ENCODE measurements at regions not wholly inside any gene's neighbourhood (a gene's known extent, or its start where the extent isn't known, plus 50 kb on each side); places are given as distances from the start of the nearest gene placed in this dataset.

DNA sequence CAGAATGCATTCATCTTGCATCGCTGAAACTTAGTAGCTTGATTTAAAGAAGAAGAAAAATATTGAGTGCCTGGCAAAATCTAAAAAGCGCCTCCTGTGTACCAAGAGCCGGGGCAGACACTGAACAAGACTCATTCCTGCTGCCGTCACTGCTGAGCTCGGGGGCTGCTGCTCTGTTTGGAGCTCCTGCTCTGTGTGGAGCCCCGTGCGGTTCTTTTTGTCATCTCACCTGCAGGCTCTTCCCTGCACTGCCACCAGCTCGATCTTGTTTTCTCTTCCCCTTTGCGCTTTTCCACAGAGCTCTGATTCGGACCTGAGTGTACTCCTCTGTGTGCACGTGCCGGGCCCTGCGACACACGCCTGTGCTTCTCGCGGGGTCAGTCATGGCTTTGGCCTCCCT, 462.1 kb upstream of the DPP6 start (continued):
- TF ChIP-seq ZNF678 (CRISPR knock-in tag; IDR thresholded peaks at IDR 0.05) = no peak

DNA sequence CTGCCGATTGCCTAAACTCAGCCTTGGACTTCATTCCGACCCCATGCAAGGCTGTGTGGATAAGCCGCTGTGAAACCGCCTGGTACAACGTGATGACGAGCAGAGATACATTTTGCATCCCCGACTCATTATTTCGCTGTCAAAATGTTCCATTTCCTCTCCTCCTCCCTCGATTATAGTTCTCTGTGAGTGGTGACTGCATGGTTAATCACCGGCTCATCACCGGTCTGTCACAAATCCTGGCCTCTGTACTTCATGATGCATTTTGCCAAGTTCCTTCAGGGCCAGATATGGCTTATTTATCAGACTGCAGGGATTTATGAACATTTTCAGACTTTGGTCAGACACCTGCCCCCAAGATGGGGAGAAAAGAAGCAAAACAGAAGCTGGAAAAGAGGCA, 461.6 kb upstream of the DPP6 start:
- POLR2A ChIA-PET = no interaction called here
- 38% methylated on average over 6 of the region's 11 CpGs for WGBS (ENCODE audit: low lambda C conversion rate)
- CTCF ChIA-PET (ENCODE audit: low intra/inter-chr PET ratio, low total read pairs) = no interaction called here
- TF ChIP-seq, protein P1, sequence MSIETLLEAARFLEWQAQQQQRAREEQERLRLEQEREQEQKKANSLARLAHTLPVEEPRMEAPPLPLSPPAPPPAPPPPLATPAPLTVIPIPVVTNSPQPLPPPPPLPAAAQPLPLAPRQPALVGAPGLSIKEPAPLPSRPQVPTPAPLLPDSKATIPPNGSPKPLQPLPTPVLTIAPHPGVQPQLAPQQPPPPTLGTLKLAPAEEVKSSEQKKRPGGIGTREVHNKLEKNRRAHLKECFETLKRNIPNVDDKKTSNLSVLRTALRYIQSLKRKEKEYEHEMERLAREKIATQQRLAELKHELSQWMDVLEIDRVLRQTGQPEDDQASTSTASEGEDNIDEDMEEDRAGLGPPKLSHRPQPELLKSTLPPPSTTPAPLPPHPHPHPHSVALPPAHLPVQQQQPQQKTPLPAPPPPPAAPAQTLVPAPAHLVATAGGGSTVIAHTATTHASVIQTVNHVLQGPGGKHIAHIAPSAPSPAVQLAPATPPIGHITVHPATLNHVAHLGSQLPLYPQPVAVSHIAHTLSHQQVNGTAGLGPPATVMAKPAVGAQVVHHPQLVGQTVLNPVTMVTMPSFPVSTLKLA (IDR thresholded peaks at IDR 0.05) = no peak
- TF ChIP-seq, protein P2, sequence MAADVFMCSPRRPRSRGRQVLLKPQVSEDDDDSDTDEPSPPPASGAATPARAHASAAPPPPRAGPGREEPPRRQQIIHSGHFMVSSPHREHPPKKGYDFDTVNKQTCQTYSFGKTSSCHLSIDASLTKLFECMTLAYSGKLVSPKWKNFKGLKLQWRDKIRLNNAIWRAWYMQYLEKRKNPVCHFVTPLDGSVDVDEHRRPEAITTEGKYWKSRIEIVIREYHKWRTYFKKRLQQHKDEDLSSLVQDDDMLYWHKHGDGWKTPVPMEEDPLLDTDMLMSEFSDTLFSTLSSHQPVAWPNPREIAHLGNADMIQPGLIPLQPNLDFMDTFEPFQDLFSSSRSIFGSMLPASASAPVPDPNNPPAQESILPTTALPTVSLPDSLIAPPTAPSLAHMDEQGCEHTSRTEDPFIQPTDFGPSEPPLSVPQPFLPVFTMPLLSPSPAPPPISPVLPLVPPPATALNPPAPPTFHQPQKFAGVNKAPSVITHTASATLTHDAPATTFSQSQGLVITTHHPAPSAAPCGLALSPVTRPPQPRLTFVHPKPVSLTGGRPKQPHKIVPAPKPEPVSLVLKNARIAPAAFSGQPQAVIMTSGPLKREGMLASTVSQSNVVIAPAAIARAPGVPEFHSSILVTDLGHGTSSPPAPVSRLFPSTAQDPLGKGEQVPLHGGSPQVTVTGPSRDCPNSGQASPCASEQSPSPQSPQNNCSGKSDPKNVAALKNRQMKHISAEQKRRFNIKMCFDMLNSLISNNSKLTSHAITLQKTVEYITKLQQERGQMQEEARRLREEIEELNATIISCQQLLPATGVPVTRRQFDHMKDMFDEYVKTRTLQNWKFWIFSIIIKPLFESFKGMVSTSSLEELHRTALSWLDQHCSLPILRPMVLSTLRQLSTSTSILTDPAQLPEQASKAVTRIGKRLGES (CRISPR knock-in tag; IDR thresholded peaks at IDR 0.05; ENCODE audit: borderline replicate concordance) = no peak
- TF ChIP-seq ZKSCAN1 (IDR thresholded peaks at IDR 0.05; ENCODE audit: low read length) = no peak
- no peak for TF ChIP-seq IRF2 (CRISPR knock-in tag; IDR thresholded peaks at IDR 0.05)
- TF ChIP-seq, protein P3, sequence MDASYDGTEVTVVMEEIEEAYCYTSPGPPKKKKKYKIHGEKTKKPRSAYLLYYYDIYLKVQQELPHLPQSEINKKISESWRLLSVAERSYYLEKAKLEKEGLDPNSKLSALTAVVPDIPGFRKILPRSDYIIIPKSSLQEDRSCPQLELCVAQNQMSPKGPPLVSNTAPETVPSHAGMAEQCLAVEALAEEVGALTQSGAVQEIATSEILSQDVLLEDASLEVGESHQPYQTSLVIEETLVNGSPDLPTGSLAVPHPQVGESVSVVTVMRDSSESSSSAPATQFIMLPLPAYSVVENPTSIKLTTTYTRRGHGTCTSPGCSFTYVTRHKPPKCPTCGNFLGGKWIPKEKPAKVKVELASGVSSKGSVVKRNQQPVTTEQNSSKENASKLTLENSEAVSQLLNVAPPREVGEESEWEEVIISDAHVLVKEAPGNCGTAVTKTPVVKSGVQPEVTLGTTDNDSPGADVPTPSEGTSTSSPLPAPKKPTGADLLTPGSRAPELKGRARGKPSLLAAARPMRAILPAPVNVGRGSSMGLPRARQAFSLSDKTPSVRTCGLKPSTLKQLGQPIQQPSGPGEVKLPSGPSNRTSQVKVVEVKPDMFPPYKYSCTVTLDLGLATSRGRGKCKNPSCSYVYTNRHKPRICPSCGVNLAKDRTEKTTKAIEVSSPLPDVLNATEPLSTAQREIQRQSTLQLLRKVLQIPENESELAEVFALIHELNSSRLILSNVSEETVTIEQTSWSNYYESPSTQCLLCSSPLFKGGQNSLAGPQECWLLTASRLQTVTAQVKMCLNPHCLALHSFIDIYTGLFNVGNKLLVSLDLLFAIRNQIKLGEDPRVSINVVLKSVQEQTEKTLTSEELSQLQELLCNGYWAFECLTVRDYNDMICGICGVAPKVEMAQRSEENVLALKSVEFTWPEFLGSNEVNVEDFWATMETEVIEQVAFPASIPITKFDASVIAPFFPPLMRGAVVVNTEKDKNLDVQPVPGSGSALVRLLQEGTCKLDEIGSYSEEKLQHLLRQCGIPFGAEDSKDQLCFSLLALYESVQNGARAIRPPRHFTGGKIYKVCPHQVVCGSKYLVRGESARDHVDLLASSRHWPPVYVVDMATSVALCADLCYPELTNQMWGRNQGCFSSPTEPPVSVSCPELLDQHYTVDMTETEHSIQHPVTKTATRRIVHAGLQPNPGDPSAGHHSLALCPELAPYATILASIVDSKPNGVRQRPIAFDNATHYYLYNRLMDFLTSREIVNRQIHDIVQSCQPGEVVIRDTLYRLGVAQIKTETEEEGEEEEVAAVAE (CRISPR knock-in tag; IDR thresholded peaks at IDR 0.05; ENCODE audit: borderline replicate concordance) = no peak
- TF ChIP-seq, protein P4, sequence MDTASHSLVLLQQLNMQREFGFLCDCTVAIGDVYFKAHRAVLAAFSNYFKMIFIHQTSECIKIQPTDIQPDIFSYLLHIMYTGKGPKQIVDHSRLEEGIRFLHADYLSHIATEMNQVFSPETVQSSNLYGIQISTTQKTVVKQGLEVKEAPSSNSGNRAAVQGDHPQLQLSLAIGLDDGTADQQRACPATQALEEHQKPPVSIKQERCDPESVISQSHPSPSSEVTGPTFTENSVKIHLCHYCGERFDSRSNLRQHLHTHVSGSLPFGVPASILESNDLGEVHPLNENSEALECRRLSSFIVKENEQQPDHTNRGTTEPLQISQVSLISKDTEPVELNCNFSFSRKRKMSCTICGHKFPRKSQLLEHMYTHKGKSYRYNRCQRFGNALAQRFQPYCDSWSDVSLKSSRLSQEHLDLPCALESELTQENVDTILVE (CRISPR knock-in tag; IDR thresholded peaks at IDR 0.05) = no peak
- TF ChIP-seq, protein P5, sequence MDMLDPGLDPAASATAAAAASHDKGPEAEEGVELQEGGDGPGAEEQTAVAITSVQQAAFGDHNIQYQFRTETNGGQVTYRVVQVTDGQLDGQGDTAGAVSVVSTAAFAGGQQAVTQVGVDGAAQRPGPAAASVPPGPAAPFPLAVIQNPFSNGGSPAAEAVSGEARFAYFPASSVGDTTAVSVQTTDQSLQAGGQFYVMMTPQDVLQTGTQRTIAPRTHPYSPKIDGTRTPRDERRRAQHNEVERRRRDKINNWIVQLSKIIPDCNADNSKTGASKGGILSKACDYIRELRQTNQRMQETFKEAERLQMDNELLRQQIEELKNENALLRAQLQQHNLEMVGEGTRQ (IDR thresholded peaks at IDR 0.05; ENCODE audit: low read depth, low read length) = no peak
- TF ChIP-seq, protein P5 (CRISPR knock-in tag; IDR thresholded peaks at IDR 0.05; ENCODE audit: borderline replicate concordance) = no peak
- TF ChIP-seq ZNF451 (CRISPR knock-in tag; IDR thresholded peaks at IDR 0.05) = no peak
- no peak for TF ChIP-seq ZNF660 (CRISPR knock-in tag; IDR thresholded peaks at IDR 0.05; ENCODE audit: borderline replicate concordance, low read depth)
- TF ChIP-seq NFKB2 (CRISPR knock-in tag; IDR thresholded peaks at IDR 0.05; ENCODE audit: borderline replicate concordance) = no peak

More for the DNA sequence above, 461.6 kb upstream of the DPP6 start:
- H3K9ac ChIP-seq (ENCODE audit: insufficient read depth, low read depth, low read length) = no peak overlapping the region
- no peaks in the 10 kb centered on the region for H3K27me3 ChIP-seq (ENCODE audit: control insufficient read depth in 1 of 2, insufficient read depth in 2 of 2, low read length in 2 of 2)
- ATAC-seq = no peak
- no peaks in the 10 kb centered on the region for H3K36me3 ChIP-seq (replicated peaks in 1 of 2; ENCODE audit: control insufficient read depth in 1 of 2, insufficient read depth in 2 of 2, low read length in 2 of 2)
- H3K9me3 ChIP-seq (ENCODE audit: low read length) = peaks cover 31% of the 10 kb centered on the region; the same call in 1 of the 2 replicates
- DNase-seq (ENCODE audit: low spot score) = no peak
- H3K4me1 ChIP-seq (ENCODE audit: insufficient read depth, low read length) = no peaks in the 10 kb centered on the region
- H2AFZ ChIP-seq (ENCODE audit: low read length) = no peak overlapping the region
- no TSS peak for BruUV-seq (replicated peaks)
- H3K27ac ChIP-seq (ENCODE audit: extremely low read length, insufficient read depth, low read length) = no peak overlapping the region
- H3K4me3 ChIP-seq (replicated peaks in 1 of 3; ENCODE audit: insufficient read depth in 1 of 3, low read depth in 2 of 3, low read length in 3 of 3) = no peak overlapping the region
- no peak for FAIRE-seq
- H4K20me1 ChIP-seq (ENCODE audit: insufficient read depth, low read length) = no peaks in the 10 kb centered on the region
- intact Hi-C loops (cut with micrococcal nuclease; ENCODE audit: unreplicated experiment) = no loop called here
- H3K79me2 ChIP-seq (ENCODE audit: insufficient read depth, low read length) = no peaks in the 10 kb centered on the region
- in situ Hi-C loops (cut with HindIII; ENCODE audit: extremely low pct_ligation_motif_present, low pct_unique_long_range_greater_than_20kb) = no loop called here
- H3K4me2 ChIP-seq (ENCODE audit: low read depth, low read length) = no peak overlapping the region
